ENCODE measurements at regions not wholly inside any gene's neighbourhood (a gene's known extent, or its start where the extent isn't known, plus 50 kb on each side); places are given as distances from the start of the nearest gene placed in this dataset.

GRCh38 chr2:230657462-230657861, 55.2 kb upstream of the CAB39 start:
- TF ChIP-seq FOXM1 (IDR thresholded peaks at IDR 0.05; ENCODE audit: borderline replicate concordance, low read depth): no peak

DNA sequence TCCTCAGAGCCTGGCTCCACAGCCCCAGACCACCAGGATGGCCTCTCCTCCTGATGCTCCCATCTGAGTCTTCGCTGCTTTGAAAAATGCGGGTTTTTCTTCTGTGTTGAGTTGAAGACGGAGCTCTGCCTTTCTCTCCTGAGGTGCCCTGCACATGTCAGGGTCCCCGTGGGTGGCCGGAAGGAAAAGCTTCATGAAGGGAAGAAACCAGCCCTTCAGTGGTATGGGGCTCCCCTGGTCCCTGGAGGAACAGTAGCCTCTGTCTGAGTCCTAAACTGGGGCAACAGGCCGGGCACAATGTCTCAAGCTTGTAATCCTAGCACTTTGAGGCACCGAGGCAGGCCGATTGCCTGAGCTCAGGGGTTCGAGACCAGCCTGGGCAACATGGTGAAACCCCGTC, 54.7 kb upstream of the CAB39 start:
- no peak for TF ChIP-seq CEBPB (IDR thresholded peaks at IDR 0.05)
- TF ChIP-seq TCF12 (IDR thresholded peaks at IDR 0.05; ENCODE audit: low read depth): no peak
- no peak for TF ChIP-seq TEAD4 (IDR thresholded peaks at IDR 0.05)
- no peak for TF ChIP-seq EP300 (IDR thresholded peaks at IDR 0.05; ENCODE audit: borderline replicate concordance)
- TF ChIP-seq RAD21 (IDR thresholded peaks at IDR 0.05; ENCODE audit: low read depth): no peak

DNA sequence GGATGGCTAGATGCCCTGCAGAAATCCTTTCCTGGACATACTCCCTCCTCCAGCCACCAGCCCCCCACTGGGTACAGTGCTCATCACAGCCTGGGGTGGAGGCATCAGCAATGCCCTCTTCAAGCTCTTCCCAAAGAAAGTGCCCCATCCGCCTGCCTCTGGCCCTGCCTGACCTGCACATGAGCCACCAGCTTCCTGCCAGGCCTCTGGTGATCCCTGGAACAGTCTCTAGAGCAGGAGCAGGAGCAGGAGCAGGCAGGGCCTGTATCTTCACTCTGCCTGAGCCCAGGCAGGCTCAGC, 54.1 kb upstream of the CAB39 start:
- TF ChIP-seq USF1 (IDR thresholded peaks at IDR 0.05): no peak
- no peak for TF ChIP-seq REST (IDR thresholded peaks at IDR 0.05; ENCODE audit: low read depth)
- TF ChIP-seq EGR1 (IDR thresholded peaks at IDR 0.05): no peak
- TF ChIP-seq ZBTB7A (IDR thresholded peaks at IDR 0.05; ENCODE audit: low read depth): no peak
- TF ChIP-seq CEBPB (IDR thresholded peaks at IDR 0.05): no peak
- TF ChIP-seq TEAD4 (IDR thresholded peaks at IDR 0.05): no peak
- TF ChIP-seq RAD21 (IDR thresholded peaks at IDR 0.05; ENCODE audit: low read depth): no peak

- TF ChIP-seq CEBPB (IDR thresholded peaks at IDR 0.05): no peak
- TF ChIP-seq FOXM1 (IDR thresholded peaks at IDR 0.05; ENCODE audit: borderline replicate concordance, low read depth): no peak
- TF ChIP-seq YY1 (IDR thresholded peaks at IDR 0.05; ENCODE audit: low read depth): no peak
- TF ChIP-seq RAD21 (IDR thresholded peaks at IDR 0.05; ENCODE audit: low read depth): no peak
- no peak for TF ChIP-seq USF1 (IDR thresholded peaks at IDR 0.05)
- TF ChIP-seq TCF12 (IDR thresholded peaks at IDR 0.05; ENCODE audit: low read depth): no peak
- TF ChIP-seq REST (IDR thresholded peaks at IDR 0.05; ENCODE audit: low read depth): no peak
- no peak for TF ChIP-seq TAF1 (IDR thresholded peaks at IDR 0.05; ENCODE audit: low read depth)
- no peak for TF ChIP-seq NFIC (IDR thresholded peaks at IDR 0.05)
- TF ChIP-seq TEAD4 (IDR thresholded peaks at IDR 0.05): no peak
- no peak for TF ChIP-seq CREB1 (IDR thresholded peaks at IDR 0.05; ENCODE audit: low read depth)
- TF ChIP-seq EGR1 (IDR thresholded peaks at IDR 0.05): no peak
Measured at GRCh38 chr2:230658877-230659652, 53.6 kb upstream of the CAB39 start.

GRCh38 chr2:230660294-230661060, 52.2 kb upstream of the CAB39 start:
- TF ChIP-seq CREB1 (IDR thresholded peaks at IDR 0.05; ENCODE audit: low read depth) (no peak), USF1 (IDR thresholded peaks at IDR 0.05) (no peak), EGR1 (IDR thresholded peaks at IDR 0.05) (no peak), FOXM1 (IDR thresholded peaks at IDR 0.05; ENCODE audit: borderline replicate concordance, low read depth) (no peak), NFIC (IDR thresholded peaks at IDR 0.05) (no peak), CEBPB (IDR thresholded peaks at IDR 0.05) (no peak), TCF12 (IDR thresholded peaks at IDR 0.05; ENCODE audit: low read depth) (no peak), REST (IDR thresholded peaks at IDR 0.05; ENCODE audit: low read depth) (no peak)

Measured in Ishikawa (cell line).